Body of pancreas (tissue), 4 donors: ENCODE measurements at regions not wholly inside any gene's neighbourhood (a gene's known extent, or its start where the extent isn't known, plus 50 kb on each side); places are given as distances from the start of the nearest gene placed in this dataset.

ENCODE experiments used
- ATAC-seq: fragments of 150-250 bp; one replicate; pipeline ENCODE4 v1.9.1; 2016
- DNase-seq, 4 donors: peaks; one replicate each; pipeline ENCODE4 v3.0.0-alpha.2; 2019
- H3K27ac ChIP-seq, 4 donors: fragments of 200-600 bp; sonication (generic); 1 replicate in 3 of 4; 2 replicates in 1 of 4; pipeline versions ENCODE4 v1.5.1 to v1.6.1; 2016 to 2019; ENCODE audit warnings: mild to moderate bottlenecking in 1 of 4, mixed read lengths in 1 of 4, moderate library complexity in 1 of 4
- H3K27me3 ChIP-seq, 2 donors: fragments of 200-600 bp; sonication (generic); one replicate each; pipeline ENCODE4 v1.6.0; 2016; ENCODE audit warnings: mild to moderate bottlenecking in 1 of 2
- H3K36me3 ChIP-seq, 2 donors: fragments of 200-600 bp; sonication (generic); replicated peaks in 1 of 2; 2 replicates each; pipeline ENCODE4 v1.5.1; 2016; ENCODE audit warnings: low read depth in 2 of 2; ENCODE audit not compliant: insufficient read depth in 1 of 2
- H3K4me1 ChIP-seq: fragments of 200-600 bp; sonication (generic); one replicate; pipeline ENCODE4 v1.6.0; 2016
- H3K4me3 ChIP-seq, 2 donors: fragments of 200-600 bp; sonication (generic); 1 replicate in 1 of 2; 2 replicates in 1 of 2; pipeline ENCODE4 v1.5.1; 2016 to 2019
- H3K9me3 ChIP-seq, 3 donors: fragments of 200-600 bp; sonication (generic); 1 replicate in 2 of 3; 2 replicates in 1 of 3; pipeline ENCODE4 v1.5.1; 2016
- POLR2A ChIP-seq, 3 donors: fragments of 450-650 bp; IDR thresholded peaks; one replicate each; pipeline ENCODE4 v1.6.1; 2016; ENCODE audit warnings: antibody characterized with exemption in 3 of 3, mild to moderate bottlenecking in 2 of 3
- WGBS, 2 donors: methylation state at CpG; one replicate each; pipeline ENCODE4 v1.1.5; 2017; 5-methylcytosine and 5-hydroxymethylcytosine counted together
- intact Hi-C: fragments of 100-400 bp; cut with DNase I; formaldehyde crosslinking; loops from one replicate; pipeline ENCODE4 v1.15.1; 2023
- TF ChIP-seq, protein P1 (sequence below), 7 experiments: fragments of 450-650 bp in 4 of 7; fragments of 200-600 bp in 3 of 7; sonication (generic) in 3 of 7; IDR thresholded peaks; one replicate each; pipeline ENCODE4 v1.5.1; 2016 to 2019; ENCODE audit warnings: antibody characterized with exemption in 7 of 7

DNA sequence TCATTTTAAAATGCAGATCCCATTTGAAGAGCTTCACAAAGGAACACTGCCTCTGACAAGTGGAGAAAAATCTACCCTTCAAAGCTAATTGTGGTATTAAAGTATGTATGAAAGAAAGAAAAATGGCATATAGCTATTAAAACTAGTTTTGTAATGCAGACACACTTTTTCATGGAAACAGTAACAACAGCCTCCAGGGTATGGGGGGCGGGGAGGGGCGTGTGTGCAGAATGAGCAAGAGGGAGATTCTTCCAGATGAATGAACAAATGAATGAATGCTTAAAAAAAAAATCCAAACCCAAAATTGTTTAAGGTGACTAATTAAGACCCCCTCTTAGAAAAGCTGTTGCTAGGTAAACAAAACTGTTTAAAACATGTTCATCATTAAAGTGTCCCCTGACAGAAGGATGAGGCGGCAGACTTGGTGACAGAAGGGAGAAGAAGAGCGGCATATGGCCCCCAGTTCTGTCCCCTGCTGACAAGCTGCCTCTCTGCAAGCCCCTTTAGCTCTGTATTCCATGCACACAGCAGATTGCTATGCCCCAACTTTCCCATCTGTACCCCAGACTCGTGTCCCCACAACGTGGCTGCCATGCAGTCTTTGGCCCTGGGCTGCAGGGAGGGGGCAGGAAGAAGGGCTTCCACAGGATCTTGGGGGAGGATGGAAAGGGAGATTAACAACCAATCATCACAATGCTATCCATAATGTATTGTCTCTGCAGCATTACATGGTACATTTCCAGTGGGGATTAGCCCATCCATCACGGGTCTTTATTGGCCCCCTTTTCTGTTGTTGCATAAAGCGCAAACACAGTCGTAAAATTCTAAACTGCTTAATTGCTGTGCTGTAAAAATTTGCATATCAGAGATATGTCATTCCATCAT lies 108.4 kb upstream of the OLIG3 start:
- WGBS, 2 donors, result 54 to 55% methylated on average over 9 of the region's 9 CpGs
- H3K4me3 ChIP-seq, result no peak overlapping the region
- no peaks in the 10 kb centered on the region for H3K4me1 ChIP-seq
- H3K36me3 ChIP-seq, result no peaks in the 10 kb centered on the region
- intact Hi-C loops, result no loop called here
- H3K9me3 ChIP-seq, result no peaks in the 10 kb centered on the region
- ATAC-seq, result no peak
- no peak overlapping the region for H3K27ac ChIP-seq
- H3K27me3 ChIP-seq, result no peaks in the 10 kb centered on the region
- TF ChIP-seq POLR2A (IDR thresholded peaks at IDR 0.05), result no peak
- TF ChIP-seq, protein P1, sequence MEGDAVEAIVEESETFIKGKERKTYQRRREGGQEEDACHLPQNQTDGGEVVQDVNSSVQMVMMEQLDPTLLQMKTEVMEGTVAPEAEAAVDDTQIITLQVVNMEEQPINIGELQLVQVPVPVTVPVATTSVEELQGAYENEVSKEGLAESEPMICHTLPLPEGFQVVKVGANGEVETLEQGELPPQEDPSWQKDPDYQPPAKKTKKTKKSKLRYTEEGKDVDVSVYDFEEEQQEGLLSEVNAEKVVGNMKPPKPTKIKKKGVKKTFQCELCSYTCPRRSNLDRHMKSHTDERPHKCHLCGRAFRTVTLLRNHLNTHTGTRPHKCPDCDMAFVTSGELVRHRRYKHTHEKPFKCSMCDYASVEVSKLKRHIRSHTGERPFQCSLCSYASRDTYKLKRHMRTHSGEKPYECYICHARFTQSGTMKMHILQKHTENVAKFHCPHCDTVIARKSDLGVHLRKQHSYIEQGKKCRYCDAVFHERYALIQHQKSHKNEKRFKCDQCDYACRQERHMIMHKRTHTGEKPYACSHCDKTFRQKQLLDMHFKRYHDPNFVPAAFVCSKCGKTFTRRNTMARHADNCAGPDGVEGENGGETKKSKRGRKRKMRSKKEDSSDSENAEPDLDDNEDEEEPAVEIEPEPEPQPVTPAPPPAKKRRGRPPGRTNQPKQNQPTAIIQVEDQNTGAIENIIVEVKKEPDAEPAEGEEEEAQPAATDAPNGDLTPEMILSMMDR (IDR thresholded peaks at IDR 0.05), result no peak
- no peak for DNase-seq

DNA sequence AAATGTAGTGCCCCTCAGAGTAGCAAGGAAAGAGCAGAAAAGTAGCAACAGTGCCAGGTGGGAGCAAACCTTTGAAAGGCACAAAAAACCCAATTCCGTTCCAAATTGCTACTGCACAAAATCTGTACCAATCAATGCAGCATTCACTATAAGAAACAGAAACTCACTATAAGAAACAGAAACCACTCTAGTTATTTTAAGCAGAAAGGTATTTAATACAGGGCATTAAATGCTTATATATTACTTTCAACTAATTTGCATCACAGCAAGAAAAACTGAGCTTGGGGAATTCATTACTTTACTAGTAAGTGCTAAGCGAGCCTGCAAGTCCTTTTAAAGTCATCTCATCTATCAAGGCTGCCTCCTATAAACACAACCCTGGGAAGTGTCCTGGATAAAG lies 116.5 kb upstream of the OLIG3 start:
- Histone ChIP-seq H3K4me3 (no peak overlapping the region), H3K4me1 (no peaks in the 10 kb centered on the region), H3K9me3 (no peaks in the 10 kb centered on the region), H3K27me3 (no peaks in the 10 kb centered on the region), H3K36me3 (no peaks in the 10 kb centered on the region), H3K27ac (no peak overlapping the region)
- intact Hi-C loops, result no loop called here
- TF ChIP-seq, protein P1 (IDR thresholded peaks at IDR 0.05), result no peak
- ATAC-seq, result no peak
- DNase-seq, result no peak
- WGBS, 2 donors, result 62 to 86% methylated on average over 2 of the region's 2 CpGs

DNA sequence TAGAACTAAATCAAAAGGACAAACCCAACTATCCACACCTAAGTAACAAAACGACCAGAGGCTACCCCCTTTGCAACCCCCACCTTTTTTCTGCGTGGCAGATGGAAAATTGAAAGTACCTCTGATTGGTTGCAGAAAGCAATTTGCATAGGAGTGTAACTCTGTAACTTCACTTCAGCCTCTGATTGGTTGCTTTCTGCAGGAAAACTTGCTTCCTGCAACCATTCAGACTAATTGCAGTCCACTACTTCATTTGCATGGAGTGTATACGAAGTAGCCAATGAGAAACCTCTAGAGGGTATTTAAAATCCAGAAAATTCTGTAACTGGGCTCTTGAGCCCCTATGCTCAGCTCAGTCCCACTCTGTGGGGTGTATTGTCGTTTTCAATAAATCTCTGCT lies 129.1 kb upstream of the OLIG3 start:
- no peaks in the 10 kb centered on the region for H3K4me1 ChIP-seq
- ATAC-seq (no peak), DNase-seq (no peak)
- WGBS, 2 donors, result 40 to 61% methylated on average over 4 of the region's 4 CpGs
- H3K9me3 ChIP-seq, result no peaks in the 10 kb centered on the region
- H3K36me3 ChIP-seq, result no peaks in the 10 kb centered on the region
- no peaks in the 10 kb centered on the region for H3K27me3 ChIP-seq
- TF ChIP-seq POLR2A (IDR thresholded peaks at IDR 0.05), result no peak
- TF ChIP-seq, protein P1 (IDR thresholded peaks at IDR 0.05), result no peak
- H3K4me3 ChIP-seq, result no peak overlapping the region
- intact Hi-C loops, result no loop called here
- no peak overlapping the region for H3K27ac ChIP-seq

DNA sequence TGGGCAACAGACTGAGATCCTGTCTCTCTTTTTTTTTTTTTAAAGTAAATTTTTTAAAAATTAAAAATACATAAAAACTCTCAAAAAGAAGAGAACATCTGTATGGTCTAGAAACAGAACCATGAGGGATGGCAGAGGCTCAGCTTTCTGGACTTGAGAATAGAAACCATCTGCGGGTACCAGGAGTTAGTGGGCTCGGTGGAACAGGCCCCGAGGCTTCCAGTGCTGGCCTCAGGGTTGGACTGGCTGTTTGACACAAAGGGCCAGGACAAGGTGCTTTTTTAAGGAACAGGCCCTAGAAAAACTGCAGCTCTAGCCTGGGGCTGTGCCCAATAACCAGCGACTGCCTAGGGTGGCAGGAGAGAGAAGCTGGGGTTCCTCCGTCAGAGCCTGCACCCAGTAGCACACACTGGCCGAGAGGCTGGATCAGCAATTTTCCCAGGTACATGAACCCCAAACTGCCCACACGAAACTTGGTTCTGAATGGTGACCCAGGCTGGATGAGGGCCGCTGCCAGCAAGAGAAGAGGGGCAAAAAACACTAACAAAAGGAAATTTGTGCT lies 131.0 kb upstream of the OLIG3 start:
- WGBS, 2 donors, result 82 to 84% methylated on average over 8 of the region's 8 CpGs

More for the DNA sequence above, 131.0 kb upstream of the OLIG3 start:
- Histone ChIP-seq H3K27ac (no peak overlapping the region), H3K36me3 (no peaks in the 10 kb centered on the region), H3K27me3 (no peaks in the 10 kb centered on the region), H3K9me3 (no peaks in the 10 kb centered on the region), H3K4me3 (no peak overlapping the region), H3K4me1 (no peaks in the 10 kb centered on the region)
- TF ChIP-seq POLR2A (IDR thresholded peaks at IDR 0.05), result no peak
- TF ChIP-seq, protein P1 (IDR thresholded peaks at IDR 0.05), result no peak
- no peak for DNase-seq
- no peak for ATAC-seq
- intact Hi-C loops, result no loop called here
